ENCODE measurements at regions not wholly inside any gene's neighbourhood (a gene's known extent, or its start where the extent isn't known, plus 50 kb on each side); places are given as distances from the start of the nearest gene placed in this dataset.

GRCh38 chr18:22814329-22814703 is 118.8 kb upstream of the RBBP8 start:
- Histone ChIP-seq H3K36me3 (no peaks in the 10 kb centered on the region), H3K4me1 (no peaks in the 10 kb centered on the region), H3K4me3 (no peak overlapping the region), H3K9me3 (replicated peaks) (no peaks in the 10 kb centered on the region), H3K27me3 (ENCODE audit: low read depth) (peaks cover 24% of the 10 kb centered on the region), H3K27ac (replicated peaks) (no peak overlapping the region)
- intact Hi-C loops (cut with micrococcal nuclease): no loop called here
- DNase-seq: no peak
- no peak for TF ChIP-seq CTCF (IDR thresholded peaks at IDR 0.05; ENCODE audit: borderline replicate concordance)

DNA sequence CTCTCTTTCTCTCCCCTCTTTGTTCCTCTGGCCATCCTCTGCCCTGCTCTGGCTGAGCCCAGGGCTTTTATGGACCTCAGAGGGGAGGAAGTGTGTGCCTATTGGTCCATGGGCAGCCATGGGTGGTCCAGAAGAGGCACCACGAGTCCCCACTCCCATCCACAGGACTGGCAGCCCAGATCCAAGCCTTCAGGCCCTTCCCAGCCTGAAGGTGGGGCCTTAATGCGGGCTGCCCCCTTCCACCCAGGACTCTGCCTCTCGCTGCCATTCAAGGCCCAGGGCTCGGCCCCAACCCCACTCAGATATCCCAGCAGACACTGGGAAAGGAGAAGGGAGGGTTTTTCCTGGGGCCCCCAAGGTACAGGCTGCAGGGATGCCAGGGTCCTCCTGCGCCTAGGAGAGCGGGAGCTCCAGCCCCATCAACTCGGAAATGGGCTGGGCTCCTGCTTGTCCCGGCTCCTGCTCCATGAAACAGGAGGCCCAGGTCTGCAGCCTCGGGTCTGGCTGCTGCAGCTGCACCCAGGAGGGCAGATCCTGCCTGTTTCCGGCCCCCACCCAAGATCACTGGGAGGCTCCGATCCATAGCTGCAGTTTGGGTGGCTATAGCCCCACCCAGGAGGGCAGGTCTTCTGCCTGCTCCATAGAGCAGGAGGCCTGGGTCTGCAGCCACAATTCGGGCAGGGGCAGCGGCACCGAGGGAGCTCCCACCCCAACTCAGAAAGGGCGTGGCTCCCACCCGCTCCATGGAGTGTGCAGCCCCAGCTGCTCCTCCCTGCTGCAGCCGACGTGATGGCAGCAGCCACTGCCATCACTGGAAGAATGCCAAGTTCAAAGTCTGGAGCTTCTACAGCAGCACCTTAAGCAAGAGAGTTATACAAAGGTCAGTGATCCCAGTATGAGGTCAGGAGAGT is 116.6 kb upstream of the RBBP8 start:
- intact Hi-C loops (cut with micrococcal nuclease): no loop called here
- DNase-seq: no peak
- Histone ChIP-seq H3K27me3 (ENCODE audit: low read depth) (peaks cover 24% of the 10 kb centered on the region), H3K4me3 (no peak overlapping the region), H3K36me3 (no peaks in the 10 kb centered on the region), H3K4me1 (no peaks in the 10 kb centered on the region), H3K9me3 (replicated peaks) (no peaks in the 10 kb centered on the region), H3K27ac (replicated peaks) (no peak overlapping the region)
- no peak for TF ChIP-seq CTCF (IDR thresholded peaks at IDR 0.05; ENCODE audit: borderline replicate concordance)

DNA sequence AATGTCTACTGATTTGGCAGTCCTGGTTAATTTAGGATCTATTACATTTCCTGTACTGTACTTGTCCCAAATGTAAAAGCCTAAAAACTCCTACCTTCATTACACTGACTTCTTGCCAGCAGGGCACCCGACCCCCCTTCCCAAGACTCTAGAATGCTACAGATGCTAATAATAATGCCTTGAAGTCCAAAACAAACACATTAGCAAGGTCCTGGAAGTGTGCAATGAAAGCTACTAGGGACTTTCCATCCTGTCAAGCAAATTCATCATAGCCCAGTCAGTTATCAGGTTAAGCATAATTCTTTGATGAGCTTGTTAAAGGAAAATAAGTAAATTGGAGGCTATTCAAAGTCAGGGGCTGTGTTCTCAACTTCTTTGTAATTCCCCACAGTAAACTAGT is 115.3 kb upstream of the RBBP8 start:
- Histone ChIP-seq H3K4me3 (no peak overlapping the region), H3K27ac (replicated peaks) (no peak overlapping the region), H3K4me1 (no peaks in the 10 kb centered on the region), H3K9me3 (replicated peaks) (no peaks in the 10 kb centered on the region), H3K27me3 (ENCODE audit: low read depth) (peaks cover 21% of the 10 kb centered on the region), H3K36me3 (no peaks in the 10 kb centered on the region)
- intact Hi-C loops (cut with micrococcal nuclease): no loop called here
- no peak for DNase-seq
- TF ChIP-seq CTCF (IDR thresholded peaks at IDR 0.05; ENCODE audit: borderline replicate concordance): no peak

DNA sequence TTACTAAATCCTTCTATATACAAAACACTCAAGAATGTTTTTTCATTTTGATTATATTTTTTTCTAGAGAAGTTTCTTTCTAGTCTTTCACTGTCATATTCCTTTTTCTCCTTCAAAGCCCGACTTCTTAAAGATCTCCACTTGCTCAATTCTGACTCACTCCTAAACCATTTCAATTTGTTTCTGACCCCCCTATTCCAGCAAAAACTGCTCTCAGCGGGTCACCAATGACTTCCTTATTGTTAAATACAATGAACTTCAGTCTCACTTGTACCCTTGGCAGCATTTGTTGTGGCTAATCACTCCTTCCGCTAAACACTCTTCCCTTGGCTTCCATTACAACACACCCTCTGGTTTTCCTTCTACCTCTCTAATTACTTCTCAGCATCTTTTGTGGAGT is 111.1 kb upstream of the RBBP8 start:
- no peaks in the 10 kb centered on the region for H3K4me1 ChIP-seq
- H3K9me3 ChIP-seq (replicated peaks): no peaks in the 10 kb centered on the region
- H3K27me3 ChIP-seq (ENCODE audit: low read depth): peaks cover 18% of the 10 kb centered on the region
- H3K4me3 ChIP-seq: no peak overlapping the region
- TF ChIP-seq CTCF (IDR thresholded peaks at IDR 0.05; ENCODE audit: borderline replicate concordance): no peak
- intact Hi-C loops (cut with micrococcal nuclease): no loop called here
- no peaks in the 10 kb centered on the region for H3K36me3 ChIP-seq
- DNase-seq: no peak
- no peak overlapping the region for H3K27ac ChIP-seq (replicated peaks)

DNA sequence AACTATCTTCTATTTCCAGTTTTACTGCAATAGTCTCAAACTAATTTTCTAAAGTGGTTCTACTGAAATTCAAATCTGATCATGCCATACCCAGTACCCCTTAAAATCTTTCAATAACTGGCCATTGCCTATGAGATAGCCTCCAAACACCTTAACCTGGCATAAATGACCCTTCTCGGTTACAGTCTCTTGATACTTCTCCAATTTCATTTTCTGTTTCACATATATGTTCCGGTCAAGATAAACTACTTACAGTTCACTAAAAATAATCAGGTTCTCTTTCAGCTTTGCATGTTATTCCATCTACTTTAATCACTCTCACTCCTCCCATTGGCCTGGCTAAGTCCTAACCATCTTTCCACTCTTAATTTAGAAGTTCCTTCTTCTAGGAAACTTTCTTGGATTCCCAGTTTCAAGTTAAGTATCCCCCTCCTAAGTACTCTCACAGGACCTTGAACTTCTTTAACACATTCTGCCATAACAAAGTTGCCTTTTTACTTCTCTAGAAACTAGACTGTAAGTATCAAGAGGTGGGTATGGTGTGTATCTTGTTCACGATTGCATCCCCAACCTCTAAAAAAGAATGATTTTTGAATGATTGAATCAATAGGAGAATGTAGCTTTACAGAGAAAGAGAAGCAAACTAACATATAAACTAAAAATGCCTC is 110.2 kb upstream of the RBBP8 start:
- Histone ChIP-seq H3K27me3 (ENCODE audit: low read depth) (peaks cover 18% of the 10 kb centered on the region), H3K4me3 (no peak overlapping the region), H3K4me1 (no peaks in the 10 kb centered on the region), H3K27ac (replicated peaks) (no peak overlapping the region), H3K9me3 (replicated peaks) (no peaks in the 10 kb centered on the region), H3K36me3 (no peaks in the 10 kb centered on the region)
- intact Hi-C loops (cut with micrococcal nuclease): no loop called here
- TF ChIP-seq CTCF (IDR thresholded peaks at IDR 0.05; ENCODE audit: borderline replicate concordance): no peak
- no peak for DNase-seq
